Large intestine (tissue), 3 donors: ENCODE measurements at regions not wholly inside any gene's neighbourhood (a gene's known extent, or its start where the extent isn't known, plus 50 kb on each side); places are given as distances from the start of the nearest gene placed in this dataset.

Source experiments
- DNase-seq, 2 donors: peaks; one replicate each; pipeline versions ENCODE4 v3.0.0 to v3.0.0-alpha.2; 2013
- H3K27ac ChIP-seq: one replicate; pipeline ENCODE4 v1.5.1; 2013; ENCODE audit warnings: low read length
- H3K27me3 ChIP-seq: 2 replicates; pipeline ENCODE4 v1.6.1; 2013; ENCODE audit warnings: low read length; ENCODE audit not compliant: control insufficient read depth, insufficient read depth
- H3K36me3 ChIP-seq: 2 replicates; pipeline ENCODE4 v1.6.1; 2013; ENCODE audit warnings: low read length; ENCODE audit not compliant: control insufficient read depth, insufficient read depth
- H3K4me1 ChIP-seq: one replicate; pipeline ENCODE4 v1.6.1; 2013; ENCODE audit warnings: low read length; ENCODE audit not compliant: control insufficient read depth, insufficient read depth
- H3K4me3 ChIP-seq: one replicate; pipeline ENCODE4 v1.5.1; 2013; ENCODE audit warnings: low read length
- H3K9me3 ChIP-seq: one replicate; pipeline ENCODE4 v1.6.1; 2013; ENCODE audit warnings: mild to moderate bottlenecking, low read depth, low read length, moderate library complexity; ENCODE audit not compliant: control insufficient read depth
- WGBS: methylation state at CpG from one replicate; pipeline ENCODE4 v1.1.5; 2013; ENCODE audit warnings: low lambda C conversion rate; ENCODE audit not compliant: insufficient coverage; 5-methylcytosine and 5-hydroxymethylcytosine counted together

DNA sequence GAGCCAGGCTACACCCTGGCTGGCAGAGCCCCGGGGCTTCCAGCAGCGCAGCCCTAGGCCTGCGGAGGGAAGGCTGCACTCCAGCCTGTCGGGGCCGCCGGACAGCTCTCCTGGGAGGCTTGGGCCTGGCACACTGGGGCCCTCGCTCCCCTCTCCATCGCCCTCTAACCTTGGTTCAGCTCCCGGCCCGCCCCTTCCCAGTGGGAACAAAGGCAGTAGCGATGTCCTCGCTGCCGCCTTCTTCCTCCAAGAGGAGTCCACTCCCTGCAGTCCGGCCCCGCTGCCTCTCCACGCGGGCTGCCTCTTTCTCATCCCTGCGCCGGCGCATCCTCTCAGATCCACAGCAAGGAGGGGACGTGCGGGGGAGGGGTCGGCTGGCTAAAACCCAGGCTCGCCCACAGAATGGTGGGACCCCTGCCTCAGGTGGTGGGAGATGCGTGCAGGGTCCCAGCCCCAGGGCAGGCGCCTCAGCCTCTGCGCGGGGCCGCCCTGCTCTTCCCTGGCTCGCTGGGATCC lies 138.1 kb downstream of the TWIST2 start:
- H3K27me3 ChIP-seq, result no peaks in the 10 kb centered on the region
- H3K9me3 ChIP-seq, result no peaks in the 10 kb centered on the region
- no peaks in the 10 kb centered on the region for H3K4me1 ChIP-seq
- H3K36me3 ChIP-seq, result no peaks in the 10 kb centered on the region
- DNase-seq, result no peak
- H3K4me3 ChIP-seq, result no peak overlapping the region
- no peak overlapping the region for H3K27ac ChIP-seq
- no CpG with 5 or more reads among the region's 30 CpGs for WGBS

- Histone ChIP-seq H3K27ac (no peak overlapping the region), H3K4me1 (no peaks in the 10 kb centered on the region), H3K36me3 (no peaks in the 10 kb centered on the region), H3K4me3 (no peak overlapping the region), H3K27me3 (no peaks in the 10 kb centered on the region), H3K9me3 (no peaks in the 10 kb centered on the region)
- no peak for DNase-seq
- WGBS, result no CpG with 5 or more reads among the region's 41 CpGs
These were observed 138.8 kb downstream of the TWIST2 start for GRCh38 chr2:238986491-238987351.

DNA sequence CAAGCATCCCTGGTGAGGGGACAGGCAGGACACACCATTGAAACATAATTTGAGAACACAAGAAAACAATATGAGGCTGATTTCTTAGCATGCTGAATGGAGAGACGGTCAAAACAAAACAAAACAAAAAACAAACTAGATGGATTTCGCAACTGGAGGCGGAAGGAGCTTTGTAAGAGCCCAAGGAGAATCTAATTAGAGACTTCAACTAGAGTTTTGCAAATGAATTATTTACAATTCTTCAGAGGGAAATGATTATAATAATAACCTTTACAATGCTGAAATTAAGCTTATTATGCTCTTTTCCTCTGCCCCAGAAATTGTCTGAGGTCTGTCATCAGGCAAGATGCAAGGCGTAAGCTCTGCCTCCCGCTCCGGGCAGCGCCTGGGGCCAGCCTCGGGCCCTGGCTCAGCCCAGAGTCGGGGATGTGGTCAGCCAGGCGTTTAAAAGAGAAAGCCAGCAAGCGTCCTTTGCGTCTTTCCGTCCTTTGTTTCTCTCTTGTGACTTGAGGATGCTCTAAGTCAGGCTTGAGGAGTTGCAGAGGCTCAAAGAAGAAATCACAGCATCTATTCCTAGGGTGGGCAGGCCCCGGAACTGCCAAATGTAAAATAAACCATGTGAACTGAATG lies 139.6 kb downstream of the TWIST2 start:
- Histone ChIP-seq H3K27ac (no peak overlapping the region), H3K9me3 (no peaks in the 10 kb centered on the region), H3K4me1 (no peaks in the 10 kb centered on the region), H3K36me3 (no peaks in the 10 kb centered on the region), H3K27me3 (no peaks in the 10 kb centered on the region), H3K4me3 (no peak overlapping the region)
- WGBS, result 86% methylated on average over 4 of the region's 14 CpGs
- no peak for DNase-seq

GRCh38 chr2:238988105-238988504 lies 140.2 kb downstream of the TWIST2 start:
- H3K36me3 ChIP-seq, result no peaks in the 10 kb centered on the region
- no peaks in the 10 kb centered on the region for H3K27me3 ChIP-seq
- H3K9me3 ChIP-seq, result no peaks in the 10 kb centered on the region
- H3K27ac ChIP-seq, result no peak overlapping the region
- WGBS, result no CpG with 5 or more reads among the region's 7 CpGs
- H3K4me3 ChIP-seq, result no peak overlapping the region
- H3K4me1 ChIP-seq, result no peaks in the 10 kb centered on the region
- DNase-seq, result no peak

- Histone ChIP-seq H3K4me3 (no peak overlapping the region), H3K36me3 (no peaks in the 10 kb centered on the region), H3K27ac (no peak overlapping the region), H3K9me3 (no peaks in the 10 kb centered on the region), H3K4me1 (no peaks in the 10 kb centered on the region), H3K27me3 (no peaks in the 10 kb centered on the region)
- WGBS, result no CpG with 5 or more reads among the region's 5 CpGs
- no peak for DNase-seq
These were observed 140.9 kb downstream of the TWIST2 start for GRCh38 chr2:238988752-238989151.

DNA sequence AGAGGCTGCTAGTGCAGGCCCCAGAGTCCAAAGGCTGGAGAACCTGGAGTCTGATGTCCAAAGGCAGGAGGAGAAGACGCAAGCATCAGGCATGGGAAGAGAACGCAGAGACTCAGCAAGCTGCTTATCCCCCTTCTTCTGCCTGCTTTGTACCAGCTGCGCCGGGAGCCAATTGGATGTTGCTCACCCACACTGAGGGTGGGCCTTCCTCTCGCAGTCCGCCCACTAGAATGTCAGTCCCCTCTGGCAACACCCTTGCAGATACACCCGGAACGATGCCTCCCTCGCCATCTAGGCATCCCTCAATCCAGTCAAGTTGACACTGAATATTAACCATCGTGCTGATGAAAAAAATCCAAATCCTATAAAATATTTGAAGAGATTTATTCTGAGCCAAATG lies 141.6 kb downstream of the TWIST2 start:
- H3K27me3 ChIP-seq, result no peaks in the 10 kb centered on the region
- H3K9me3 ChIP-seq, result peaks cover 5% of the 10 kb centered on the region
- no CpG with 5 or more reads among the region's 10 CpGs for WGBS
- no peaks in the 10 kb centered on the region for H3K4me1 ChIP-seq
- H3K36me3 ChIP-seq, result no peaks in the 10 kb centered on the region
- no peak for DNase-seq
- no peak overlapping the region for H3K4me3 ChIP-seq
- H3K27ac ChIP-seq, result no peak overlapping the region

DNA sequence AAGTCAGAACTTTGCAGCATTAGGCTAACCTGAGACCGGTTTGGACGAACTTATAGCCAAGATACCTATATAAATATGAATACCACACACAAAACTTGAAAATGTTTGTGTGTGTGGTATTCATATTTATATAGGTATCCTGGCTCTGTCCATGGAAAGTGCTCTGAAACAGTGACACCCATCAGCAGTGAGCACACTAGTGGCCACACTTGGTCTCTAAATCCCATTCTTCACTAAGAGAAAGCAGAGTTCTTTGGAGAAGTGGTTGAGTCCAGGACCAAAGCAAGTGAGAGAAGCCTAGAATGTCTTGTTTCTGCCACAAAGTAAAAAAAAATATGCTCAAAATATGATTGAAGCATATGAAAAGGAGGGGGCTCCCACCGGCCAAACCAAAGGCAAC lies 146.5 kb downstream of the TWIST2 start:
- 100% methylated on average over 1 of the region's 3 CpGs for WGBS
- no peak overlapping the region for H3K27ac ChIP-seq
- H3K4me3 ChIP-seq, result no peak overlapping the region
- no peaks in the 10 kb centered on the region for H3K36me3 ChIP-seq
- DNase-seq, result no peak
- H3K27me3 ChIP-seq, result no peaks in the 10 kb centered on the region
- H3K9me3 ChIP-seq, result peaks cover 5% of the 10 kb centered on the region
- H3K4me1 ChIP-seq, result no peaks in the 10 kb centered on the region

- Histone ChIP-seq H3K27ac (no peak overlapping the region), H3K36me3 (no peaks in the 10 kb centered on the region), H3K4me1 (no peaks in the 10 kb centered on the region), H3K27me3 (no peaks in the 10 kb centered on the region), H3K4me3 (no peak overlapping the region), H3K9me3 (peaks cover 5% of the 10 kb centered on the region)
- DNase-seq, result no peak
- WGBS, result 100% methylated on average over 1 of the region's 3 CpGs
These were observed 147.0 kb downstream of the TWIST2 start for GRCh38 chr2:238994876-238995275.

DNA sequence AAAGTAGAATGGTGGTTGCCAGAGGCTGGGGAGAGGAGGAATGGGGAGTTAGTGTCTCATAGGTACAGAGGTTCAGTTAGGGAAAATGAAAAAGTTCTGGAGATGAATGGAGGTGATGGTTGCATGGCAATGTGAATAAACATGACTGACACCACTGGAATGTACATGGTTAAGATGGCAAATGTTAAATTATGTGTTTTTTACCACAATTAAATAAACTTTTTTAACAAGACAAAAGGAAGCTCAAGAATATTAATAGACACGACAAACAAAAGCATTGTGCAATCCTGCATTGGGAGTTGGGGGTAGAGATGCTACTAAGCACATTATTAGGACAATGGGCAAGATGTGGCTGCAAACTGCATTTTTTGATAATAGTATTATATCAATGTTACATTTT lies 147.7 kb downstream of the TWIST2 start:
- Histone ChIP-seq H3K4me1 (no peaks in the 10 kb centered on the region), H3K4me3 (no peak overlapping the region), H3K9me3 (peaks cover 5% of the 10 kb centered on the region), H3K27me3 (no peaks in the 10 kb centered on the region), H3K36me3 (no peaks in the 10 kb centered on the region), H3K27ac (no peak overlapping the region)
- WGBS, result no CpG with 5 or more reads among the region's 1 CpG
- DNase-seq, result no peak

GRCh38 chr2:238996331-238997136 lies 148.6 kb downstream of the TWIST2 start:
- no peaks in the 10 kb centered on the region for H3K27me3 ChIP-seq
- H3K4me1 ChIP-seq, result no peaks in the 10 kb centered on the region
- DNase-seq, result no peak
- peaks cover 5% of the 10 kb centered on the region for H3K9me3 ChIP-seq
- no peaks in the 10 kb centered on the region for H3K36me3 ChIP-seq
- H3K4me3 ChIP-seq, result no peak overlapping the region
- H3K27ac ChIP-seq, result no peak overlapping the region
- no CpG with 5 or more reads among the region's 21 CpGs for WGBS
